Right kidney (tissue), 1 donor: ENCODE measurements at regions not wholly inside any gene's neighbourhood (a gene's known extent, or its start where the extent isn't known, plus 50 kb on each side); places are given as distances from the start of the nearest gene placed in this dataset.
"Not testable (repeated sequence)": the region's sequence is repeated elsewhere in the genome, so short reads cannot be mapped to it uniquely, and the experiment has no call there.

Source experiments
- DNase-seq: peaks from one replicate; pipeline ENCODE4 v3.0.0-alpha.2; 2016

DNA sequence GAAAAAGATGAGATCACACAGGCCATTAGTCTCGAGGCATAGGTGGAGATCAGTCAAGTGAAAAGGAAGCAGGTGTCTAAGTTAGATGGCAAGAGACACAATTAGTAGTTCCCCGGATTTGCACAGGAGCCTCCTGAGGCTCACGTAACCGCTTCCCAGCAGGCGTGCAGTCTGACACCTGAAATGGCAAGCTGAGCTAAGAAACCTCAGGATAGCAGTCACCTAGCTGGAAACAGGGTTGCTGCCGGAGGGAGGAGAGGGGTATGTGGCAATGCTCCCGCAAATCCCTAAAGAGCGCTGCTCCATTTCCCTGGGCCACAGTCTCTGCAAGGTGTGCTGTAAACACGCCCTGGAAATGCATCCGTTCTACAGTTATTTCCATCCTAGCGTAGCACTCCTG is 1151.0 kb downstream of the DIAPH3 start:
- DNase-seq = no peak

DNA sequence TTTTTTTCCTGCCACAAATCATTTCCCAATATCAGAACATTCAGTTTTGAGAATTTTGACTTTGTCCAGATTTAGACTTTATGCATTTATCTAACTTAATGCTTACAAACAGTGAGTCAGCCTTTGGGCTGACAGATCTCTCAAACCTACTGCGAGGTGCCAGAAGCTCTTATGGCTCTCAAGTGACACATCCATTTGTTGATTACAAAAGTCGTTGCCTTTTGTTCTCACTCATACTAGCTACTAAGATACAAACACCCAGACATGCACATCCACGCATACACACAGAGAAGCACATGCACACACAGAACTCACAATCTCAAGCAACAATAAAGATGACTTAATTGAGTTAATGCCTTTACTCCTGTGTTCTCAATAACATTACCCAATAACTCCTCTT is 1147.5 kb downstream of the DIAPH3 start:
- DNase-seq = no peak

GRCh38 chr13:59024434-59024833 is 1139.3 kb downstream of the DIAPH3 start:
- no peak for DNase-seq

DNA sequence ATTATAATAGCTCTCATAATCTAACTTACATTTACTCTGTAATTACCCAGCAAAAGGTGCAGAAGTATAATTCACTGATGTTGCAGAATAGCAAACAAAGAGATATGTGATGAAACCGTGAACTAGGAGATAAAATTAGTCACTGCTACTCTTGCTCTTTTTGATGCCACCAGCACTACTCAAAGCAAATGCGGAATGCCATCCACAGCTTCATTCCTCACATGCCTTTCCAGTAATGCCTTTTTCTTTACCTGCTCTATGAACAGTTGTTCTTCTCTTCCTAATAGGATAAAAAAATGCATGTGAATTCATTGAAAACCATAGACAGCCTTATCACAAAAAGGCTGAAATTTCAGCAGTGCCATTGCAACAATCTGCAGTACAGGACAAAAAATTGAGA is 1129.5 kb downstream of the DIAPH3 start:
- DNase-seq = no peak

- DNase-seq = no peak
These were observed 1124.9 kb downstream of the DIAPH3 start for GRCh38 chr13:59038824-59039223.

GRCh38 chr13:59043016-59043415 is 1120.7 kb downstream of the DIAPH3 start:
- no peak for DNase-seq

DNA sequence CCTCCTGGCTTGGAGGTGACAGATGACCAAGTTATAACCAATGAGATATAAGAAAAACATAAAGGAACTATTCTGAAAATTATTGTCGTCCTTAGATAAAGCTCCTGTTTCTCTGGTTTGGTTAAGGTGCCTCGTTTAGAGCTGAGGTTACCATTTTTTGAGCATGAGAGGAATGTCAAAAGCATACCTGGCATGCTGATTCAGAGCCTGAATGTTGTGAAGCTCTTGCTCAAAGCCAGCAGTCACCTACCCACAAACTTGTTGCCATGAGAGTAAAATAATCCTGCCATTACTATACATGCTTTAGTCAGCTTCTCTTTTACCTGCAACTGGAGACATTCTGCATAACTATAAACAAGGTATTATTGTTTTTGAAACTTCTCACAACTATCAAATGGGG is 1116.2 kb downstream of the DIAPH3 start:
- no peak for DNase-seq

DNA sequence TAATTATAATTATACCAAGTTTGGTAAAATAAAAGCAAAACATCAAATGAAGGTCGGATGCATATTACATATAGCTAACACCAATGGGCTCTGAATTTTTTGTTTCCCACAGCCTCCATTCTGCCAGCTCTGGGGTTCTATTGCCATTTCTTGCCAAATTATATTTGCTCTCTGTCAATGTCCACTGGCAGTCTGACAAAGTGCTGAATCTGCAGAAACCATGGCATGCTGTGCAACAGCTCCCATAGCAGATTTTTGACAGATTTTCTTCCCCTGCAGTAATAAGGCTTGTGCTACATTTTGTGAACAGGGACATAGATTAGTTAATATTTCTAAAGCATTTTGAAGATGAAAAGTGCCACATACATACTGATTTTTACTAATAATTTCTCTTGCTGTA is 1102.1 kb downstream of the DIAPH3 start:
- no peak for DNase-seq

- no peak for DNase-seq
These were observed 1099.7 kb downstream of the DIAPH3 start for GRCh38 chr13:59064042-59064441.

DNA sequence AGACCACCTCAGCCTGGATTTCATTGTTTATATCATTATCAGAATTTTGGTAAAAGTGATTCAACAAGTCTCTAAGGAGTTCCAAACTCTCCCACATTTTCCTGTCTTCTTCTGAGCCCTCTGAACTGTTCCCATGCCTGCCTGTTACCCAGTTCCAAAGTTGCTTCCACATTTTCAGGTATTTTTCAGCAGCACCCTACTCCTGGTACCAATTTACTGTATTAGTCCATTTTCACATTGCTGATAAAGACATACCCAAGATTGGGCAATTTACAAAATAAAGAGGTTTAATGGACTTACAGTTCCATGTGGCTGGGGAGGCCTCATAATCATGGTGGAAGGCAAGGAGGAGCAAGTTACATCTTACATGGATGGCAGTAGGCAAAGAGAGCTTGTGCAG is 1087.3 kb downstream of the DIAPH3 start:
- not testable (repeated sequence) for DNase-seq

GRCh38 chr13:59086147-59086546 is 1077.6 kb downstream of the DIAPH3 start:
- no peak for DNase-seq

DNA sequence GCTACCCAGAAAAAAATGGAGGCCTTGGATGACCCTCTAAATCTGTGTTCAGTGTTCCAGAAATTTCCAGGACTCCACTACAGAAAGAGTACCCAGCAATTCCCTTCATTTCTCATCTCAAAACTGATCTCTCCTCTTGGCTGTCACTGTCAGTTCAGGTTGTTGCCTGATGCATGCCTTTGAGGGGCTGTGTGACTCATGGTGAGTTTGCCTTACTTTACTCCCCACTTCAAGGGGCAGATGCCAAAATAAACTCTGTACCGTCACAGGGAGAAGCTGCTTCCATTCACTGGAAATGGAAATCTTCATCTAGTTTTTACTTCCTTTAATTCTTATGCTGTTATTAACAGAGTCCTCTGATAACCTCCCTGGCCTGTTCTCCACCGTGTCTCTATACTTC is 1075.0 kb downstream of the DIAPH3 start:
- no peak for DNase-seq

DNA sequence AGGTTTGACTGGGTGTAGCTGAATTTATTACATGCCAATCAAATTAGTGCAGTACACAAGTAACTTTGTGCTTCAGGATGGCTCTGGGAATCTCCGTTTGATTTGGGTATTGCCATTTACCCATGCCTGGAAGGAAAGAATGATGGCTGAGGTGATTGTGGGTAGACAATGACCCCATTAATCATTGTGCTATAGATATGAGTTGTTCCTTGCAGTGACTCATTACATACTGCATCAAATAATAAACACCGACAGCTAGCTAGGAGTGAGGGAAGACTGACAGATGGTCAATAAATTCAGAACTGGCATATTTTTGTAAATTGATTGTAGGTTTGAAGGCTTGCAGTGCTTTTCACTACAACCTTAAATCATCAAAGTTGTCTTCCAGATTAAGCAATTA is 1069.5 kb downstream of the DIAPH3 start:
- no peak for DNase-seq

- no peak for DNase-seq
These were observed 1064.3 kb downstream of the DIAPH3 start for GRCh38 chr13:59099182-59099974.

- DNase-seq = no peak
These were observed 1060.5 kb downstream of the DIAPH3 start for GRCh38 chr13:59103004-59103768.

GRCh38 chr13:59111751-59112171 is 1052.0 kb downstream of the DIAPH3 start:
- no peak for DNase-seq

- no peak for DNase-seq
These were observed 1051.5 kb downstream of the DIAPH3 start for GRCh38 chr13:59112221-59112718.

DNA sequence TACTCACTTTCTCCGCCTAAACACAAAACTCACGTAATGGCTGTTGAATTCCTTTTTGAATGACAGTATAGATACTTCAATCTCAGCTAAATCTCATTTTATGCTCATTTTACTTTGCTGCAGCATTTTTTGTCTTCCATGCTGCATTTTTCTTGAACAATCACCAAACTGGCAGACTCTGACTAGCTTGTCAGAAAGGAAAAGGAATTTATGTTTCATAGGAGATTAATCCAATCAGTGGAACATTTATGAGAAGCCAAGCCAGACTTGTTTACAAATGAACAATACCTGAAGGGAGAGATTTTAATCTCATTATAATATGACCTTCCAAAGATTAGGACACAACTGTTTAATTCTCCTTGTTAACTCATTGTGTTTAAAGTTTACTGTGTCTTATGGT is 1044.3 kb downstream of the DIAPH3 start:
- DNase-seq = no peak

DNA sequence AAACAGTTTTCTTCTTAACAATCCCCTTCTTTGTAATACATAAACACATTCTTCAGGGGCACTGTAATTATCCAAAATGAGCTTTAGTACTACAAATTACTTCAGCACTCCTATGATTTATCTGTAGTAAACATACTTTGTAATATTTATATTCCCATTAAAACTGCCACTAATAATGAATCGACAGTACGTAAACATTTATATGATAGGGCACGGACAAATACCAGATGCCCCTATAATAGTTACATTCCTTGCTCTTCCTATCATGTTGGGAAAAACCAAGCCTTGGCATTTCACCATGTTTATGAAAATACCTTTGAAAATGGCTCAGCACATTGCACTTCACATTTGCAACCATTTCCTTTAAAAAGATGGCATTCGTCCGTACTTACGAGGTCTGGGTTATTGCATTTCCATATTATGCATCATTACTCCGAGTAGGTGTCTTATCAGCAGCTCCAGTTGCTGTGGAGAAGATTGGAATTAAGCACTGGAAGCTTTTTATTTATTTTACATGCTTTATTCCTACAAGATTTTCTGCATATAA is 1043.4 kb downstream of the DIAPH3 start:
- no peak for DNase-seq

DNA sequence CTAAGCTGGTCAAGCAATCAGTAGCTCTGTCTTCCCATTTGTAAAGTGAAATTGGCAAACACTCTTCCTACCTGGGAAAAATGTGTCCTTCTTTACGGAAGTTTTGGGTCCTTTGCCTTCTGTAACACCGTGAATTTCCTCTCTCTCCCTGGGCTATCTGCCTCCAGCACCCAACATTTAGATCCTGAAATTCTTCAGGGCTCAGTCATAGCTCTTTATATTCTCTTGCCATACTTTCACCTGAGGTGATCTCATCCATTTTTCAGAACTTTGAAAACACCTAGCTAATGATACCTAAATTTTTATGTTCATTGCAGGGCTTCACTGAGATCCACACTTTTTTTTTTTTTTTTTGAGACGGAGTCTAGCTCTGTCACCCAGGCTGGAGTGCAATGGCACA is 1042.2 kb downstream of the DIAPH3 start:
- DNase-seq = no peak

GRCh38 chr13:59126474-59126873 is 1037.3 kb downstream of the DIAPH3 start:
- DNase-seq = no peak

- DNase-seq = no peak
These were observed 1029.8 kb downstream of the DIAPH3 start for GRCh38 chr13:59133903-59134302.

GRCh38 chr13:59144700-59145099 is 1019.0 kb downstream of the DIAPH3 start:
- DNase-seq = no peak
